Inferior parietal cortex (tissue), 1 donor: ENCODE measurements at regions not wholly inside any gene's neighbourhood (a gene's known extent, or its start where the extent isn't known, plus 50 kb on each side); places are given as distances from the start of the nearest gene placed in this dataset.

Source experiments
- DNase-seq: peaks from one replicate; pipeline ENCODE4 v3.0.0-alpha.2; 2016; ENCODE audit errors: extremely low spot score

GRCh38 chr18:73735836-73736235, 411.8 kb downstream of the FBXO15 start:
- no peak for DNase-seq

DNA sequence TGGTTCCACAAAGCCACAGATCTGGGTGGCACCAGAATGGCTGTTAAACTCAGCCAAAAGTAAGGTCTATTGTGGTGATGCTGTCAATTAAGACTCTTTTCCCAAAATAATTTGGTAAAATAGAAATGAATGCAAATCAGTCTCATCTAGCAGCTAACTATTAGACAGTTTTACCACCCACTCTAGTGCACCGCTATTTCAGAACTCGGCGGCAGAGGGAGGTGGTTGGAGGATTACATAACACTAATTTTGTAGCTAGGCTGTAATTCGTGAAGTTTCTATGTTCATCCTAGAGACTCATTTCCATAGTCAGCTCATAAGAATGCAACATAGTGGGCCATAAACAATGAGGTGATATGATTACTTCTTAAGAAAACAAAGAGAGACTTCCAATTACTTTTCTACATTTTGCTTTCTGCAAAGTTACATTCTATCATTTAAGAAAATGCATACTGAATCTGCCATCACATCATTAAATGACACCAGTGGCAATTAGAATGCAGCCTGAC, 413.8 kb downstream of the FBXO15 start:
- no peak for DNase-seq

- no peak for DNase-seq
These were observed 414.3 kb downstream of the FBXO15 start for GRCh38 chr18:73733376-73733775.

GRCh38 chr18:73728657-73729056, 419.0 kb downstream of the FBXO15 start:
- DNase-seq: no peak

GRCh38 chr18:73724958-73725357, 422.7 kb downstream of the FBXO15 start:
- no peak for DNase-seq

DNA sequence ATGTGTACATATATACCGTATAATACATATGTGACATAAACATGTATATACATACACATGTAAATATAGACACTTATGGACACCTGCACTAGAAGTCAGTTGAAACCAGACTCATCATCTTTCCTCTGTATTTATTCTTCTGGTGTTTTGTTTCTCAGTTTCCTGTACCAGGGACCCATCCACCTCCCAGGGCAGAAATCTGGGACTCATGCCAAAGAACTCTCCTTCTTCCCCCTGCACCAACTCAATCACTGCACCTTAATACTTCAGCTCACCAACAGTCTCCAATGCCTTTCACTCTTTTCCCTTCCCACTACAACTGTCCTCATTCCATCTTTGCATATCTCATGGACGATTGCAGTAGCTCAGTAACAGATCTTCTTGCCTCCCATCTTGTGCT, 428.0 kb downstream of the FBXO15 start:
- DNase-seq: no peak

- DNase-seq: no peak
These were observed 430.1 kb downstream of the FBXO15 start for GRCh38 chr18:73717570-73717969.

GRCh38 chr18:73715210-73715670, 432.4 kb downstream of the FBXO15 start:
- no peak for DNase-seq

DNA sequence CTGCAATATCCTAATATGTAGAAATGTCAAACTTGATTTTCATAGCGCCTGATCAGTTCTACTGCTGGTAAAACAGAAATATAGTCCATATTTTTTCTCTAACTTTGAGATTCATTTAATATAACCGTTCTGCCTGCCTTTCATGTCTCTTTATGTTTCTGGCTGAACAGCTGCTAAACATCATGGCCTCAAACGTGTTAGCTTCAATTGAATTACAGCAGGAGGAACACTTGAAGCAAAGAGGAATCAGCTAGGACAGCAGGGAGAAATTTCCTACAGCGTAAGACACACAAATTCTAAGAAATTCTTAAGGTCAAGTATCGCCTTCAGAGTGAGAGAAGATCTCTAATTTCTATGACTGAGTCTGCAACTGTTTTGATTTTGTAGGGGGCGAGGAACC, 433.2 kb downstream of the FBXO15 start:
- no peak for DNase-seq

- no peak for DNase-seq
These were observed 436.4 kb downstream of the FBXO15 start for GRCh38 chr18:73711256-73711655.

DNA sequence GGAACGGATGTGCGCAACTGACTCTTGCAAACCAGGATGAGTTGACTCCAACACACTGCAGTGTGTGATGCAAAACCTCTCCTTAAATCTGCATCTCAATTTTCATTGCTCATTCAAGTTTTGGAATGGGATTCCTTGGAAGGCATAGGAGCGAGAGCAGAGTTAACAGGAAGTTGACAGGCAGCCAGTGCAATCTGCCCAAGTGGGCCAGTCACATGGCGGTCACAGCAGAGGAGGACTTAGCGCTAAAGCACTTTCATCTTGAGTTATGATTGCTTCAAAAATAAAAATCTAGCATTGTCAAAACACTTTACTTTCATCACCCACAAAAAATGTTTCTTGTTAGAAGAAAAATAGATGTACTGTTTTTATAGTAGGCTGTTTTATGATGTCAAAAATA, 439.0 kb downstream of the FBXO15 start:
- no peak for DNase-seq

- DNase-seq: no peak
These were observed 440.6 kb downstream of the FBXO15 start for GRCh38 chr18:73707035-73707434.

DNA sequence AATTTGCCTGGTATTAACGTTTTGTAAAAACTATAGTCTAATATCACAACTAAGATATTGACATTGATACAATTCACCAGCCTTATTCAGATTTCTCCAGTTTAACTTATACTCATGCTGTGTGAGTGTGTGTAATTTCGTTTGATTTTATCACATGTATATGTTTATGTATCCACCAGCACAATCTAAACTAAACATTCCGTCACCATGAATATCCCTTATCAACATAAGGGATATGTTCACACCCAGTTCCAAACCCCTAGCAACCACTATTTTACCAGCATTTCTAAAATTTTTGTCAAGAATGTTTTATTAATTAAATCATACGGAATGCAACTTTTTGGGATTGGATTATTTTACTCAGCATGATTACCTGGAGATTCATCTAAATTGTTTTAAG, 450.3 kb downstream of the FBXO15 start:
- DNase-seq: no peak

- no peak for DNase-seq
These were observed 450.9 kb downstream of the FBXO15 start for GRCh38 chr18:73696698-73697097.

GRCh38 chr18:73696171-73696570, 451.5 kb downstream of the FBXO15 start:
- no peak for DNase-seq

- DNase-seq: no peak
These were observed 454.5 kb downstream of the FBXO15 start for GRCh38 chr18:73693091-73693490.

DNA sequence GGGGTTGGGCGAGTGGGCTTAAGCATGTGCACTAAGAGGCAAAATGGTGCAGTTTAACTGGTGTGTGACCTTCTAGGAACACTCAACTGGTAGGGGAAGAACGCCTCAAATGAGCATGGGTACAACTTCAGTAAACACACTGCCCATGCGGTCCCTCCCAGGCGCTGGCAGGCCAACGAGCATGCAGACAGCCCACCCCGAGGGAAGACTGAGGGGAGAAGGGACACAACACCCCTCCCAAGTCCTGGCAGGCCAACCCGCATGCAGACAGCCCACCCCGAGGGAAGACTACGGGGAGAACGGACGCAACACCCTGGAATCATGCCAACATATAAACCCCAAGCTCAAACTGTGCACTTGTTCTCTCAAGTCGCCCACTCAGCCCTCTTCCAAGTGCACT, 456.0 kb downstream of the FBXO15 start:
- no peak for DNase-seq

GRCh38 chr18:73691118-73691517, 456.5 kb downstream of the FBXO15 start:
- no peak for DNase-seq

GRCh38 chr18:73690222-73690621, 457.4 kb downstream of the FBXO15 start:
- DNase-seq: no peak

GRCh38 chr18:73688851-73689711, 458.6 kb downstream of the FBXO15 start:
- no peak for DNase-seq

DNA sequence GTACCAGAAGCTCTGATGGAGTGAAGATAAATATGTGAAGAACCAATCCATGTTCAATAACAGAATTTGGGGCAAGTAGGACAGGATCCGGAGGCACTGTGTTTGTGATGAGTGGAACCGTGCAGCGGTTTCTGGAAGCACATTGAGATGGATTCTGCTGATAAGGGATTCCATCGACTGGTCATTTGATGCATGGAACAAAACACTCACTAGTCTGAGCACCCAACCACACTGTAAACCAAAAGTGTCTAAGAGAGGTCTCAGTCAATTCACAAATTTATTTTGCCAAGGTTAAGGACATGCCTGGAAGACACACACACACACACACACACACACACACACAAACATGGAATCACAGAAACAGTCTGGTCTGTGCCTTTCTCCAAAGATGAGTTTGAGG, 459.5 kb downstream of the FBXO15 start:
- no peak for DNase-seq

DNA sequence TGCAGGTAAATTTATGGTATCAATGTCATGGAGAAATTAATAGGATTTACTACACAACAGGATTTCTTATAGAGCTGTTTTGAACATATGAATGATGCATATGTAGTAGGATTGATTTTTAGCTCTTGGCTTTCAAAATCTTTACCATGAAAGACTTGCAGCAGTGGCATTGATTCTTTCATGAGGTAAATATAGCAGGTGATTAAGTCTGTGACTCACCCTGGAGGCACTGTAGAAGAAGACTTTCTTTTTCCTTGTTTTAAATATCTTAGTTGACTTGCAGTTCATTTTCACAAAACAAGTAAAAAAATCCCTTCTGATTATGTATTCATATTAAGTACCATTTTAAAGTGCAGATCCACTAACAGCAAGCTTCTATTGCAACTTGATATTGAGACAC, 463.0 kb downstream of the FBXO15 start:
- DNase-seq: no peak

GRCh38 chr18:73683409-73684238, 464.0 kb downstream of the FBXO15 start:
- DNase-seq: no peak
